ENCODE measurements at regions not wholly inside any gene's neighbourhood (a gene's known extent, or its start where the extent isn't known, plus 50 kb on each side); places are given as distances from the start of the nearest gene placed in this dataset.
"Not testable (repeated sequence)": the region's sequence is repeated elsewhere in the genome, so short reads cannot be mapped to it uniquely, and the experiment has no call there.

DNA sequence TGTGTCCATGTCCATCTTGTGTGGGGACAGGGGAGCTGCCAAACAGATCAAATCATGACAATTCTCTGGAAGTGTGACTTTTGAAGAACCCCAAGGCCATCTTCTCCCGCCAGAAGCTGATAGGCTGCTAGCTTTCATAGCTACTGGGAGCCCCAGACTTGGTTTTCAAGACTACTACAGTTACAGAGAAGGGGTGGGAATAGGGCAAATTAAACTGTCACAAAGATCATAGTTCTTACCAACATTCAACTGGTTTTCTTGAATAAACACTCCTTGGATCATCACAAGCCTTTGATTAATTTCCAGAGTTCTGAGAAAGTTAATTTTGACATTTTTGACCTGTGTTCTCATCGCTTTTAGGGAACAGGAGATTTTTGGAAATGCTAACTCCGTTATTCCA, 67.8 kb upstream of the FARP1 start:
- DNase-seq (ENCODE audit: low spot score) (no peak), FAIRE-seq (no peak)

DNA sequence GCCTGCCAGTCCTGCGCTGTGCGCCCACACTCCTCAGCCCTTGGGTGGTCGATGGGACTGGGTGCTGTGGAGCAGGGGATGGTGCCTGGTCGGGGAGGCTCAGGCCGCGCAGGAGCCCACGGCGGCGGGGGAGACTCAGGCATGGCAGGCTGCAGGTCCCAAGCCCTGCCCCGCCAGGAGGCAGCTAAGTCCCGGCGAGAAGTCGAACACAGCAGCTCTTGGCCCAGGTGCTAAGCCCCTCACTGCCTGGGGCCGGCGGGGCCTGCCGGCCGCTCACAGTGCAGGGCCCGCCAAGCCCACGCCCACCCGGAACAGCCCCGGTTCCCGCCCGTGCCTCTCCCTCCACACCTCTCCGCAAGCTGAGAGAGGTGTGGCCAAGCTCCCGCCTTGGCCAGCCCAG, 66.6 kb upstream of the FARP1 start:
- not testable (repeated sequence) for DNase-seq (ENCODE audit: low spot score); FAIRE-seq

DNA sequence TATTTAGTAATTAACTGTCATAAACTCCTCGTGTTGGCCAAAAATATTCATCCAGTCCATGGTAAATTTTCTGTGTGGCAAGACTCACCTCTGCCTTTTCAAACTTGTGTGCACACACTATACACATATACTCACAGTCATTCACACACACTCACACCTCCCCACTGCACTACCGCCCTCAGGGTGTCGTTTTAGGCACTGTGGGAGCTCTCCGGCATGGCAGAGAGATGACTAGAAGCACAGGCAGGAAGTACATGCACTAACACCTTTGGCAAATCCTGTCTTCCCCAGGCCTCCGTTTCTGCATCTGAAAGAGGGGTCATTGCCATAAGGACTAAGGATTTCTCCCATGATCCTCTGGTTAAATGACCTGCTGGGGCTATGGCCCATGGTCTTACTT, 62.6 kb upstream of the FARP1 start:
- DNase-seq (ENCODE audit: low spot score) (no peak), FAIRE-seq (no peak)

DNA sequence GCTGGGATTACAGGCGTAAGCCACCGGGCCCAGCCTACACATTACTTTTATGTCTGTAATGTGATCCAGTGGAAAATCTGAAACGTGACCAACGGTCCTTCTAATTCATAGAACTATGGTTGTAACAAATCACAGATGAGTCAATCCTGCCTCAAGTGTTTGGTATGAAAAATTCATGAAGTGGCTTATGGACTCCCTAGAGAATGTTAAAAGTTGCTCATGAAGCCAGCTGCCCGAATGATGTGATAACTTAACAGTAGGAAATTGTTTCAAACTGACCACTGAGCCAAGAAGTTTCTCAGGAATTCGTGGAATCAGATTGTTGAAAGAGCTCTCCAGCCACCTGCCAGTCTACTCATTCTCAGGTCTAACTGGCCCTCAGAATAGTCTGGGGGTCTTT, 59.4 kb upstream of the FARP1 start:
- DNase-seq (ENCODE audit: low spot score) (peak; percentile 69), FAIRE-seq (no peak)

DNA sequence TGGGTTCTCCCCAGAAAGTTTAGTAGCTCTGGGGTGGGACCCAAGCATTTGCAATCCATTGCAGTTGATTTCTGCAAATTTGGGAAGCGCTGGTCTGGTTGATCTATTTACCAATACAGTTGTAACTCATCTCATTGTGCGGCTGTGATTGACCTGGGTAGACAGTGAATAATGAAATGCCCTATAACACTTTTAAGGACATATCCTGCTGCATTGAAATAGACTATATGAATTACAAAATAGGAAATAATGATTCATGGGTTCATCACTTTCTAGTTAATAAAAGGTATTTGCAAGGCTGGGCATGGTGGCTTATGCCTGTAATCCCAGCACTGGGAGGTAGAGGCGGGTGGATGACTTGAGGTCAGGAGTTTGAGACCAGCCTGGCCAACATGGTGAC, 59.0 kb upstream of the FARP1 start:
- DNase-seq (ENCODE audit: low spot score) (no peak), FAIRE-seq (no peak)

DNA sequence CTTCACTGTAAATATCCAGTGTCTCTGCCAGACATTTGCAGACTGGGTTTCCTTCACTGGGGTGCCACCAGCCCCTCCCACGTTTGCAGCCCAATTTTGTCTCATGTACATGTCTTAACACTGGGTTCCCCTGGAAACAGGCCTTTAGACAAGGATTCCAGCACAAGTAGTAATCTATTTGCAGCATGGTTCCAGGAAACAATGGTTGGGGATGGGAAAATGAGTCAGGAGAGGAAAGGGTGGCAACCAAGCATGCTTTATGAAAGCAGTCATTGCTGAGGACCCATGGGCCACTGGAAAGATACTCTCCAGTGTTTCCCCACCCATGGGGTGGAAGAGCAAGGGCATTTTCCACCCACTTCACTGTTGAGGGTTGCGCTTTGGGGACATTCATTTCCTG, 53.6 kb upstream of the FARP1 start:
- FAIRE-seq (no peak), DNase-seq (ENCODE audit: low spot score) (no peak)

DNA sequence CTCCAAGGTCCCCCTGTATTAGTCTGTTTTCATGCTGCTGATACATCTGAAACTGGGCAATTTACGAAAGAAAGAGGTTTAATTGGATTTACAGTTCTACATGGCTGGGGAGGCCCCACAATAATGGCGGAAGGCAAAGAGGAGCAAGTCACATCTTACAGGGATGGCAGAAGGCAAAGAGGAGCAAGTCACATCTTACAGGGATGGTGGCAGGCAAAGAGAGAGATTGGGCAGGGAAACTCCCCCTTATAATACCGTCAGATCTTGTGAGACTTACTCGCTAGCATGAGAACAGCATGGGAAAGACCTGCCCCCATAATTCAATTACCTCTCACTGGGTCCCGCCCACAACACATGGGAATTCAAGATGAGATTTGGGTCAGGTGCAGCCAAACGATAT, 50.0 kb upstream of the FARP1 start:
- FAIRE-seq = no peak
- DNase-seq (ENCODE audit: low spot score) = no peak

All from RCC 7860 (cell line).